Thyroid gland (tissue), 4 donors: ENCODE measurements at regions not wholly inside any gene's neighbourhood (a gene's known extent, or its start where the extent isn't known, plus 50 kb on each side); places are given as distances from the start of the nearest gene placed in this dataset.

Source experiments
- CTCF ChIP-seq, 6 experiments: fragments of 200-600 bp in 3 of 6; fragments of 450-650 bp in 3 of 6; sonication (generic) in 3 of 6; IDR thresholded peaks; one replicate each; pipeline ENCODE4 v1.5.1; 2016 to 2019; ENCODE audit warnings: antibody characterized with exemption in 6 of 6, mild to moderate bottlenecking in 2 of 6, inconsistent platforms in 1 of 6, moderate library complexity in 1 of 6
- POLR2A ChIP-seq, 2 donors: fragments of 450-650 bp; IDR thresholded peaks; one replicate each; pipeline ENCODE4 v1.6.1; 2017; ENCODE audit warnings: antibody characterized with exemption in 2 of 2, mild to moderate bottlenecking in 2 of 2, moderate library complexity in 1 of 2

GRCh38 chr17:22374741-22375140, 682.4 kb downstream of the KCNJ18 start:
- TF ChIP-seq CTCF (IDR thresholded peaks at IDR 0.05): no peak
- no peak for TF ChIP-seq POLR2A (IDR thresholded peaks at IDR 0.05)
